ENCODE measurements at regions not wholly inside any gene's neighbourhood (a gene's known extent, or its start where the extent isn't known, plus 50 kb on each side); places are given as distances from the start of the nearest gene placed in this dataset.

DNA sequence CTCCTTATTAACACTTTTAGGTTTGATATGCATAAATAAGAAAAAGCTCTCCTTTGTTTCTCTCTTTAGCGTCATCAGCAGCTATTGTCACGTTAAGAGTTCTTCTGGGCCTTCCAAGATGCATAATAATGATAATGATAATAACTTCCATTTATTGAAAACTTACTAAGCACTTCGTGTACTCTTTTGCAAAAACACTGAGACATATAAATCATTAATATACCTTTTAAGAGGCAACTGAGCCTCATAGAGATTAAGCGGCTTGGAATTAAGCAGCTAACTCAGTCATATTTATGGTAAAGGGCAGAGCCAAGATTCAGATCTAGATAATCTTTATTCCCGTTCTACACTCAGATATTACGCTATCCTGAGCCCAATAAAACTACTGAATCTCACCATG is 1105.1 kb downstream of the OLFM4 start:
- intact Hi-C loops (cut with DNase I, micrococcal nuclease), result no loop called here
- DNase-seq (no peak), ATAC-seq (no peak)

DNA sequence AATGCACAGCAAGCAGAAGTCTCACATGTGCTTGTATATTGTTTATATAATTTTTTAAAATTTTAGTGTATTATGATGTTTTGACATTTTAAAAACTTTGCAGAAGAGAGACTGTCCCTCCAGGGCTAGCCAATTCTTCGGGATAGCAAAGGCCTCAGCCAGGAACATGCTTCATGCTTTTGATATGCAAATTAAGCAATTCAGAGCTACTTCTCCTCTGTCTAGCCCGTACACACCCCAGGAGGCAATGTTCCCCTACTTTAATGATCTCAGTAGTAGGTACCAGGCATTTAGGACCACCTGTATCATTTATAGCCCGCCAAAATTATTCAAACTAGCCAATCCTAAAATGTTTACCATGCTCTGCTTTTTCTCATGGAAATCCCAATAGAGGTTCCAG is 1116.2 kb downstream of the OLFM4 start:
- ATAC-seq (no peak), DNase-seq (no peak)
- intact Hi-C loops (cut with DNase I, micrococcal nuclease), result no loop called here

DNA sequence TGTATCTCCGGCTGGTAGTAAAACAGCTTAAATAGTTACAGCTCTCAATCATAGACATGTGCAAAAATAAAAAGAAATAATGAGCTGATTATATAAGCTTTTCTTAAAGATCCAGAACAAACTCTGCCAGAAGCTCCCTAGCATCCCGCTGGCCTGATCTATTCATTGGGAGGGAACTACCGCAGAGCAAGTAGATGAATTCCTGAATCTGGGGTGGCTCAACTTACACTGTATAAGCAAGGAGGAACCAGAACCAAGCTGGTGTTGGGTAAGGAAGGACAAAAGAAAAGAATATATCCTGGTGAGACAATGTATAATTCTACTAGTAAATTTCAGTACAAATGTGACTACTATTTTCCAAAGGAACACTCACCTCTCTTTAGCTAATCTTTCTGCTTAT is 1122.2 kb downstream of the OLFM4 start:
- ATAC-seq (no peak), DNase-seq (no peak)
- intact Hi-C loops (cut with DNase I, micrococcal nuclease), result no loop called here

DNA sequence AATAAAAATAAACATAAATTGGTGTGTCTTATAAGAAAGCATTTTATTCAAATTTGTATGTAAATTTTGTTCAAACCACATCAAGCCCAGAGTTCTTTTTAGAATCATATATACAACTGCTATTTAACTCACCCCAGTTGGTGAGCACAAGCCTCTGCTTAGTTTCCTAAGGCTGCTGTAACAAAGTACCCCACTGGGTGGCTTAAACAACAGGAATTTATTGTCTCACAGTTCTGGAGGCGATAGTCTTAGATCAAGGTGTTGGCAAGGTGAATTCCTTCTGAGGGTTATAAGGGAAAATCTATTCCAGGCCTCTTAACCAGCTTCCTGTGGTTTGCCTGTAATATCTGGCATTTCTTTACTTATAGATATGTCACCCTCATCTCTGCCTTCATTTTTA is 1133.5 kb downstream of the OLFM4 start:
- DNase-seq (no peak), ATAC-seq (no peak)
- intact Hi-C loops (cut with DNase I, micrococcal nuclease), result no loop called here

DNA sequence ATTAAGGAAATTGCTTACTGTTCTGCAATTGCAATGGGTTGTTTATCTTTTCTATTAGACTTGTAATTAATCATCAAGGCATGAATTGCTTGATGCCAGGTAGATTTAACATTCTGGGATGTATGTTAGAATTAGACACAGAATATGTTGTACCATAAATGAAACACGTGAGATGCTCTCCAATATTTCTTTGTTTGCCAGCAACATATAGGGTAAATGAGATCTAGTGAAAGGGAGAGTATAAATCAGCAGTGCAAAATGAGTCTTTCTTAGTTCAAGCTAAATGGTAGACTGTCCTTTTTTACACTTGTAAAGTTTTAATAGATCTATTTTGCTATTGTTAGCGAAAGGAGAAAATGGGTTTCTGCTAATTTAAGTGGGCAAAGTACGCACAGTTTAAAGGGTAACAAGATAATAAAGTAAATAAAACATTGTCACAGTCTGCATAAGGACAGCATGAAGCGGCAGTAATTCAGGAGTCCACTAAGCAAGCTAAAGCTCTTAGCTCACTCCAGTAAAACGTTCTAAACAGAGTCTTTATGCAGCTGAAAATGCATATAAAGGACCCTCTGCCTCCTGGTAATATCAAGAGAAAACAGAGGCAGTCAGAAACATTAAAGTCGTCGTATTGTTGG is 1137.1 kb downstream of the OLFM4 start:
- ATAC-seq (no peak), DNase-seq (no peak)
- intact Hi-C loops (cut with DNase I, micrococcal nuclease), result no loop called here

DNA sequence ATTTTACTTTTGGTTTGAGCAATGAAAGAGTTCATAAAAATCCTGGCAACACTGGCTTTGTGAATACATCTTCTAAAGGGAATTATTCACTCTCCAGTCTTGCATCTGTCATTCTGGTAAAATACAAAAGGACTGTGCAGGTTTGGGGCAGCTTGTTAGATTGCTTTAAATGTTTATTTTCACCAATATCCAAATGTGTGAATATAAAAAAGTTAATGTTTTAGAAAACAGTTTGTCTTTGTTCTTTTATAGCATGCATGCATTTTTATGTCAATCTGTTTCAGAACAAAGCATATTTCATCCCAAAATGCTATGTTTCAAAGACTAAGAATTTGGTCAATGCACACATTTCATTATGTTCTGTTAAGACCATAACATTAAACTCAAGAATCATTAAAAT is 1145.4 kb downstream of the OLFM4 start:
- intact Hi-C loops (cut with DNase I, micrococcal nuclease), result no loop called here
- no peak for ATAC-seq
- DNase-seq, result no peak

DNA sequence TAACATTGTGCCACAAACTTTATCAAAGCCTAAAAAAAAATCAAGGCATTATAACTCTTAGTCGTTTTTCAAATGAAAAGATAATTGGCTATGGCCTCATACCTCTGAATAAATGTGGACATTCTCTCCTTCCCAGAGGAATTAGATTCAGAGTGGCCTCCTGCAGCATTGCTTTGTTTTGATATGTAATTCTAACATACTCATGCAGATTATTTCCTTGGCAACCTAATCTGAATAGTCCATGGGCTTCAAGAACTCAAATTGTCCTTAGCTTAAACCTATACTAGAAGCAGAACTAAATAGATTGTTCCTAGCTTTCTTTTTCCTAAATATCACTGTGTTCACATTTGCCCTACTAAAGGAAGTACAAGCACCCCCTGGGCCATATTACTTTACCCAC is 1146.9 kb downstream of the OLFM4 start:
- intact Hi-C loops (cut with DNase I, micrococcal nuclease), result no loop called here
- DNase-seq (no peak), ATAC-seq (no peak)

DNA sequence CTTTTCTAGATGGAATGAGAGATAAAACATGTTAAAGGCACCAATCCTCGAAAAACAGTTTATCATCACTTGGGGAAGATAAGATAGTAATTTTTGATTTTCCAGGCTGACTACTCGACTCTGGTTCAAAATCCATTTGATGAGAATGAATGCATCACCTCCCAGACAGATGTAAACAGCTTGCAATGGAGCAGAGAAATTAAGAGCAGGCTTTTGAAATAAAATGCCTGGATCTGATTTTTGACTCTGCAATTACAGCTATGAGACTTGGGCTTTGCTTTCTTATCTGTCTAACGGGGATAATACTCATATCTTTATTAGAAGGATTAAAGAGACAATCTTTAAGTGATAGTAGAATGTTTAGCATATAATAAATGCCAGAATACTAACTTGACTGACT is 1148.9 kb downstream of the OLFM4 start:
- intact Hi-C loops (cut with DNase I, micrococcal nuclease), result no loop called here
- ATAC-seq (no peak), DNase-seq (no peak)

DNA sequence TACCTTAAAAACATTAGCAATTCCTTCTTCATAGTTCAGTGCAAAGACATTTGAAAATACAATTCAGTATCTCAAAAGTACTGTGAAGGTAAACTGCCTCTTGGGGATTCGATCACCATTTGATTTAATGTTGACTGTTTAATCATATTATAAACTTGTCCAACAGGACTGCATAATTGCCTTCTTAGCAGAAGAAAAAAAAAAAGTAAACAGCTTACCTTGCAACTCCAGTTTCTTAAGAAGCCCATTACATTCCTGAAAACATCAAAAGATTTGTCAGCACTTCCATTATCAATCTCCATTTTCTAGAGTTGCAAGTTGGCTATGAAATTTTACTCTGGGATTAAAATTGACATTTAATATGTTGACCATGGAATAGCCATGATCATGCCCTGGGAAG is 1154.6 kb downstream of the OLFM4 start:
- no peak for DNase-seq
- intact Hi-C loops (cut with DNase I, micrococcal nuclease), result no loop called here
- ATAC-seq, result no peak

DNA sequence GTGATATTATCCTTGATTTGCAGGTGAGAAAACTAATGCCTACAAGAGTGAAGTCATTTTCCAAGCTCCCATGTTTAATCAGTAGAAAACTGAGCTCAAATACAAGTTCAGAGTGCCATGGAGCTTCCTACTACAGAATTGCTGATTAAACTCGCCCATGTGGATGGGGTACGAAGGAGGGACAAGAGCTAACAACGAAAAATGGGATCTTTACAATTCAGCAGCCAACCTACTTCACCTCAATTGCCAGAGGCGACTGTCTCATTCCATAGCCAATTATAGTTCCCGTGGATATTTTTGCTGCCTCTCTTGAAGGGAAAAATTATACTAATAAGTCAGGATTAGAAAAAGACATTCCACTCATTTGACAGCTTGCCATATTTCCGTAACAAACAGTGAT is 1155.1 kb downstream of the OLFM4 start:
- ATAC-seq (no peak), DNase-seq (no peak)
- intact Hi-C loops (cut with DNase I, micrococcal nuclease), result no loop called here

DNA sequence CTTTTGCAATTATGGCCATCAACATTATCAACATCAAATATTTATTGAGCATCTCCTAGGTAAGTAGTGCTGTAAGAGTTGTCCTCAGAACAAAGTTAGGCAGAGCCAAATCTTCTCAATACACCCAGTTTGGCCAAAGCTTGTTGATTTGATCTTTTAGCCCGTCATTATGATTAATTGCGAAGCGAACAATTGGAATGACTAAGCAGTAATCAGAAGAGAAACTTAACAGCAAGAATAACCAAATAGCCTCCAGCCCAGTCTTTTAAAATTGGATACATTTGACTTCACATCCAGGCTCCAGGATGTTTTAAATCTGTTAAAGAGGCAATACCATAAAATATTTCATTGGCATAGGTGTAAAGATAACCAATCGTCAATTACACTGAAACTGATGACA is 1156.0 kb downstream of the OLFM4 start:
- no peak for ATAC-seq
- no peak for DNase-seq
- intact Hi-C loops (cut with DNase I, micrococcal nuclease), result no loop called here

DNA sequence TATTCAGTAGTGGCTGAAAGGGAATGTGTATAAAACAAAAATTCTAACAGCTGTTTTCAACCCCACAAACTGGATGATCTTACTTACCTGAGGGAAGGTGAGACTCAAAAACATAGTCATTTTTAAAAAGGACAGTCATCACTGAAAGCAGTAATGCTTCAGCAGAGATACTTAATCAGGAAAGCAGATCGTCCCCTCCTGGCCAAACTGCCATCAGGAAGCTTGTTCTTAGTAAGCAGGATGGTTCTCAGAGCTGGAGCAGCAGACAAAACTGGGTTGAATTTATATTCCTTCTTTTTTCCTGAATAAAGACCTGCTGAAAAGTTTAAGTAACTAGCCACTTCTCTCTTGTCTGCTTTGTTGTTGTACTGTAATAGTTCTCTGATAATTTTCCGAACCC is 1156.5 kb downstream of the OLFM4 start:
- intact Hi-C loops (cut with DNase I, micrococcal nuclease), result no loop called here
- ATAC-seq, result no peak
- no peak for DNase-seq

DNA sequence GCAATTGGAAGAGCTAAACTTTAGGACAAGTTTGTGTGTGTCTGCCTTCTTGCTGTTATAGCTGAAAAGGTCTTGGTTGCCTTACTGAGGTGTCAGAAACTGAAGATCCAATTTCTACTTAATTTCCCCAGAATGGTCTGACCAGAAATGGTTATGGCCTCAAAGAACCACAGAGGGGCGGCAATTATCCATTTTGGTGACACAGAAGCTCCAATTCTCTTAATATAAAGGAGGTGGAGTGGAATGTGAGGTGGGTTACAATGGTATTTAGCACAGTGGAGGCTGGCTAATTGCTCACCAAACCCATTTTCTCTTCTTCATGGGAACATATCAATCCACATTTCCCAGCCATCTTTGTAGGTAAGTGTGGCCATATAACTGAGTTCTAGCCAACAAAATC is 1157.2 kb downstream of the OLFM4 start:
- ATAC-seq, result no peak
- DNase-seq, result no peak
- intact Hi-C loops (cut with DNase I, micrococcal nuclease), result no loop called here

DNA sequence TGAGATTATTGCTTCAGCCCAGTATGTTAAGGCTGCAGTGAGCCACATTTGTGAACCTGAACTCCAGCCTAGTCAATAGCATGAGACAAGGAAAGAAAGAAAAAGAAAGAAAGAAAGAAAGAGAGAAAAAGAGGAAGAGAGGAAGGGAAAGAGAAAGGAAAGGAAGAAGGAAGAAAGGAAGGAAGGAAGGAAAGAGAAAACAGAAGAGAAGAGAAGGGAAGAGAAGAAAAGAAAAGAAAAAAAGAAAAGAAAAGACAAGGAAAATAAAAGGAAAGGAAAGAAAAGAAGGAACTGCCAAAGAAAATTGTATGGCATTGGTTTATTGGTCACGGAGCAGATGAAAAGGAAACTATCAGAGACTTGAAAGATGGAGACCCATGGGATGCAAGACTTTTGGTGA is 1158.8 kb downstream of the OLFM4 start:
- intact Hi-C loops (cut with DNase I, micrococcal nuclease), result no loop called here
- no peak for DNase-seq
- ATAC-seq, result no peak

DNA sequence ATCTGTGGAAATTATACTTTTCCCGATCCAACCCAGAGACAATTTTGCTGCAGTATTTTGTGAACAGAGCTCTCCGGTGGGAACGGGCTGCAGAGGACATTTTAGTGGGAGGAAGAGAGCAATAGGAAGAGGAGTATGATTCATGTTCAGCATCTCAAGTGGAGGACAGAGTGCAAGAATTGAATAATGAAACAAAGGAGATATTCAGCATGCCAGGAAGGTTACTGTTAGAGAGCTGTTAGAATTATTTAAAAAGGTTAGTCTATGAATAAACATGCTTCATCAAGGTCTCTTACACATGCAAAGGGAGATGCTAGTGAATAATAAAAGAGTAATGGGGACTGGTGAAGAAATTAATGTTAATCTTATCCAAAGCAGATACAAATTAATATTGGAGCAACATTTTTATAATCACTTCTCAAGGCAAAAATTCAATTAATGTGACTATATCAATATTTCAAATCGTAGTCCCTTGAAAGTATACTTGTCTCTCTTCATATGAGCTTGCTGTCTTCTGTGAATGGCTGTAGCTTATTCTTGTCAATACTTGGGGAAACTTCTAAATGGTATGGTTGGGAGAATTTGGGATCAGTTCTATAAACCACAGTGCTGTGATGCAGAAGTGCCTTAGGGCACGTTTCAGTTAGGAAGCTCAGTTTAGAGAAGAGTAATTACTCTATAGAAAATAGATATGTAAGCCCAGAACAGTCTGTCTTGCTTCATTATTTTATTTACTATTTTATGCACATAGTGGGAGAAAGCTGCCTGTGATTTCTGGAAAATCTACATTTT is 1165.8 kb downstream of the OLFM4 start:
- intact Hi-C loops (cut with DNase I, micrococcal nuclease), result no loop called here
- ATAC-seq, result no peak
- DNase-seq, result no peak

DNA sequence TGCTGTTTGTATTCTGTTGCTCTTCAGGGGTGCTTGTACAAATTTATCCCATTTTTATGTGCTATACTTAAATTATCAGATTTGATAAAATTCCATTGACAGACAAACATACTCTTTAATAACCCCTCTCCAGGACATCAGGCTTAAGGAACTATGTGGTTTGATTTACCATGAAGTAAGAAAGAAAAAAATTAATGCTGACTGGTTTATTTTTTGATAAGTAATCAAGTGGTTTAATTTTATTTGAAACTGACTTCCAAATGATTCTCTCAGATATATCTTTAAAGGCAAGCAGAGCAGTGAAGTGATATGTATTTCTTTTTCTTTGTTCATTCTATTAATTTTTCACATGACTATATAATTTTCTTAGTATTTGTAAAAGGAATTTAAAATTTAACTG is 1168.1 kb downstream of the OLFM4 start:
- DNase-seq, result no peak
- no peak for ATAC-seq
- intact Hi-C loops (cut with DNase I, micrococcal nuclease), result no loop called here

DNA sequence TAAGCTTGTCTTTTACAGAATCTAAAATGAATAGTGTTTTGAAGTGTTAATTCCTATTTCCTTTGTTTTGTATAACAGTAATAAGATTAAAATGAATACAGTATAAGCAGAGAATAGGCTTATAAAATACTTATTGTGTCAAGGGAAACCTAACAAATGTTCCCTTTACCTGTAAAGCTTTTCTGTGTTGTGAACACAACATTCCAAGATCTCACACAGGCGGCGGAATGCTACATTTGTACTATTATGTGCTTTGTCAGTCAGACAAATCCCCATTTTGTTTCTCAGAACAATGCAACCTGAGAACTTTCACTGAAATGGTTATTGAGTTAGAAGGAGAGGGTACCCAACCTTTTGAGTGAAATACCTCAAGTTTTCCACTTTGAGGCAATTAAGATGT is 1170.3 kb downstream of the OLFM4 start:
- intact Hi-C loops (cut with DNase I, micrococcal nuclease), result no loop called here
- DNase-seq (no peak), ATAC-seq (no peak)

DNA sequence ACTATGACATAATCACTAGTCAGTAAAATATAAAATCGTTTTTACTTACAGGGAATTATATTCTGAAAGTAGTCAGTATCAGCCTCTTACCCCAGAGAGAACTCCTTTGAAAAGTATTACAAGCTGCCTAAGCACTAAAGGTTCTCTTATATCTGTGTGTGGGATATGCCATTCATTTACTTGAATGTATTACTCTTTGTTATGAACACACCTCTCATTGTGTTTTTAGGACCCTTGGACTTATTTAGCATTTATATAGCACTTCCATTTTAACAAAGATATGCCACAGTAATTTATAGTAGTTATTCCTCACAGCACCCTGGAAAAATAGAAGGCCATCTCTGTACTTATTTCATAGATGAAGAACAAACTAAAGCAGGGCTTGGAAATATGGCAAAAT is 1178.0 kb downstream of the OLFM4 start:
- ATAC-seq (no peak), DNase-seq (no peak)
- intact Hi-C loops (cut with DNase I, micrococcal nuclease), result no loop called here

DNA sequence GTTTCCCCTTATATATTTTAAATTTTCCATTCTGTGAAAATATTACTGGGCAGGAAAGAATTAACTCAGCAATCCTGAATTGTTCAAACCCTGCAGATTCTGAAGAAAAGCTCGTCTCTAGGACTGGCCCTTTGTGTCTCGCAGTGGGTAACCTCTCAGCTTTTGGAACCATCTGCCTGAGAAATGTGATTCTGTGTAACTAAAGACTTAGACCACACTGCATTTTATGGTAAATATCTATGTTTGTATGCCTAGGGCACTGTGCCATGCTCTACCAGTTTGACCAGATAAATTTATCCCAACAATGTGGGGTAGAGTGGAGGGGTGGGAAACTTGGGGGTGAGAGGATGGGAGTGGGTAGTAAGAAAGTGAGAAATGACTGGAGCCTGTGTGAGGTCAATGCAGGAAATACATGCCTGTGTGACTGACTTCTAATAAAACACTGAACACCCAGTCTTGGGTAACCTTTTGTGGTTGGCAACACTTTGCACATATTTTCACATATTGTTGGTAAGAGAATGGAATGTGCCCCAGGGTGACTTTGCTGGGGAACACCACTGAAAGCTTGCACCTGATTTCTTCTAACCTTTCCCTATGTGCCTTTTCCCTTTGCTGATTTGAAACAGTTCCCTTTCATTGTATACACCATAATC is 1181.9 kb downstream of the OLFM4 start:
- intact Hi-C loops (cut with DNase I, micrococcal nuclease), result no loop called here
- DNase-seq, result no peak
- ATAC-seq, result no peak

DNA sequence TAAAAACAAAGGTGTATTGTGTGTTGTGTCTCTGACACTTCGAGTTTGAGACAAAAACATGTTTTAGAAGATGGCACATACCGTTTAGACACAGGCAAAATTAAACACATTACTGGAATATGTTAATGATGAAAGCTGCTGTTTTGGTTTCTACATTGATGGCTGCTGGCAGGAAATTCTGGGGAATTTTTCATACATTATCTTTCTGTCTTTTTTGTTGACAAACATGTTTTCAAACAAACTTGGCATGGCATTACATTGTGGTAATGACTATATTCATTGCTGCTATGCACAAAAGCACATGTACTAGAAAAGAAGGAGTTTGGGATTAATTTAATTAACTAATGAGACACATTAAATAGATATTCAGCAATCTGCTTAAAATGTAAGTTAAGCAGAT is 1187.6 kb downstream of the OLFM4 start:
- intact Hi-C loops (cut with DNase I, micrococcal nuclease), result no loop called here
- no peak for DNase-seq
- no peak for ATAC-seq

DNA sequence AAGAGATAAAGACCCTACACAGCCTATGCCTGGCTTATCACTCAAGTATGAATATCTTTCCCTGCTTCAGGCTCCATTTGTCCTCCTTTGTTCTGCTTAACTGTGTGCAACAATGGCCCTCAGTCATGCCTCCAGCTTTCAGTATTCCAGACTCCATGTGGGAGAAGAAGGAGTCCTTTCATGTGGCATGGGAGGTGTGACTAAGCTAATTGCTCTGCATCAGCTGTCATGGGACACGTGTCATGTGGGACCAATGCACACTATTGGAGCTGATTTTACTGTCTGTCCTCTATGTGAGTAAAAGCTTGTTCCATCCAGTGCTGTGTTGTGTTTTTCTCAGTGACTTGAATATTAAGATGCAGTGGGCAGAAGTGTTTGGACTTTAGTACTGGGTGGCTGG is 1198.3 kb downstream of the OLFM4 start:
- intact Hi-C loops (cut with DNase I, micrococcal nuclease), result no loop called here
- DNase-seq, result no peak

More for the DNA sequence above, 1198.3 kb downstream of the OLFM4 start:
- no peak for ATAC-seq

All from left colon (tissue), 2 donors.